Heart left ventricle (tissue), 13 donors: ENCODE measurements at regions not wholly inside any gene's neighbourhood (a gene's known extent, or its start where the extent isn't known, plus 50 kb on each side); places are given as distances from the start of the nearest gene placed in this dataset.

Experiments
- POLR2A ChIP-seq, 2 donors: fragments of 450-650 bp; IDR thresholded peaks; one replicate each; pipeline ENCODE4 v1.6.1; 2017; ENCODE audit warnings: antibody characterized with exemption in 2 of 2, mild to moderate bottlenecking in 2 of 2, moderate library complexity in 2 of 2
- TF ChIP-seq, protein P1 (sequence below), 12 donors: fragments of 200-600 bp; sonication (generic) in 4 of 12; IDR thresholded peaks; one replicate each; pipeline versions ENCODE4 v1.5.0 to v1.8.0; 2018 to 2022; ENCODE audit warnings: antibody characterized with exemption in 12 of 12, mild to moderate bottlenecking in 5 of 12
- donor health status: ischemic (EF 13 %, LVEDD 7.1; RV severe dilation, severe dysfunction).
- donor health status: DM: no; HTN: yes; CAD: no.
- donor health status: DM: no; HTN: no; CAD: no.
- donor health status: ischemic (EF 25% LVEDD 6.9; RV normal size, moderate dysfunction).
- donor health status: ischemic (EF 25% LVEDD 5.7; RV mildly dilated, moderate dysfunction).
- donor health status: ischemic (EF 35%, LVEDD 5.7; RV mildly dilated, moderate dysfunction).
- donor health status: nonischemic (EF 11% LVEDD 7.7; RV severe dilation, severe dysfunction).
- donor health status: DM: yes; HTN: yes; CAD: no.
- donor health status: PGD.
- donor health status: ischemic (EF 29% LVEDD 5.4; RV normal size, mild dysfunction).
- donor health status: nonischemic (EF 23%, LVEDD 6.1; RV moderate dilation, normal function).

DNA sequence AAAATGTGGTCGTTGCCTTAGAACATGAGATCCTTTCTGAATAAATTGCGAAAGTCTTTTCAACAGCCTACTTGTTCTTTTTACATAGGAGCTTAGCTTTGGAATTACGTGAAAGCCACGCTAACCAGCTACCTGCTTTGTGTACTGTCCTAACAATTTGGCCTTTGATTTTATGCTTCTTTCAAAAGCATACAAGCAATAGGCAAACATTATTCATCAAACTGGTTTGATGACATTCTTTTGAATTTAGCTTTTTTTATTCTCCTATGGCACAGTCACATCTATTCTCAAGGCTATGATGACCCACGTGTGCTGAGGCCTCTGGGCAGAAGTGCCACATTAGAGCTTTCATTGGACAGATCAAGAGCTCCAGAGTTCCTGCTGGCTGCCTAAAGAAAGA is 178.0 kb upstream of the DPT start:
- TF ChIP-seq POLR2A (IDR thresholded peaks at IDR 0.05), result no peak
- TF ChIP-seq, protein P1, sequence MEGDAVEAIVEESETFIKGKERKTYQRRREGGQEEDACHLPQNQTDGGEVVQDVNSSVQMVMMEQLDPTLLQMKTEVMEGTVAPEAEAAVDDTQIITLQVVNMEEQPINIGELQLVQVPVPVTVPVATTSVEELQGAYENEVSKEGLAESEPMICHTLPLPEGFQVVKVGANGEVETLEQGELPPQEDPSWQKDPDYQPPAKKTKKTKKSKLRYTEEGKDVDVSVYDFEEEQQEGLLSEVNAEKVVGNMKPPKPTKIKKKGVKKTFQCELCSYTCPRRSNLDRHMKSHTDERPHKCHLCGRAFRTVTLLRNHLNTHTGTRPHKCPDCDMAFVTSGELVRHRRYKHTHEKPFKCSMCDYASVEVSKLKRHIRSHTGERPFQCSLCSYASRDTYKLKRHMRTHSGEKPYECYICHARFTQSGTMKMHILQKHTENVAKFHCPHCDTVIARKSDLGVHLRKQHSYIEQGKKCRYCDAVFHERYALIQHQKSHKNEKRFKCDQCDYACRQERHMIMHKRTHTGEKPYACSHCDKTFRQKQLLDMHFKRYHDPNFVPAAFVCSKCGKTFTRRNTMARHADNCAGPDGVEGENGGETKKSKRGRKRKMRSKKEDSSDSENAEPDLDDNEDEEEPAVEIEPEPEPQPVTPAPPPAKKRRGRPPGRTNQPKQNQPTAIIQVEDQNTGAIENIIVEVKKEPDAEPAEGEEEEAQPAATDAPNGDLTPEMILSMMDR (IDR thresholded peaks at IDR 0.05), result no peak
